Gastrocnemius medialis (tissue), 4 donors: ENCODE measurements at regions not wholly inside any gene's neighbourhood (a gene's known extent, or its start where the extent isn't known, plus 50 kb on each side); places are given as distances from the start of the nearest gene placed in this dataset.

Experiments
- CTCF ChIP-seq, 5 experiments: fragments of 450-650 bp in 3 of 5; fragments of 200-600 bp in 2 of 5; sonication (generic) in 2 of 5; IDR thresholded peaks in 4 of 5; conservative IDR thresholded peaks in 1 of 5; 1 replicate in 4 of 5; 2 replicates in 1 of 5; pipeline ENCODE4 v1.5.1; 2016 to 2019; ENCODE audit warnings: antibody characterized with exemption in 5 of 5, mild to moderate bottlenecking in 3 of 5, moderate library complexity in 3 of 5
- POLR2A ChIP-seq, 2 donors: fragments of 450-650 bp; IDR thresholded peaks; one replicate each; pipeline ENCODE4 v1.6.1; 2017; ENCODE audit warnings: antibody characterized with exemption in 2 of 2, mild to moderate bottlenecking in 2 of 2, moderate library complexity in 2 of 2

- TF ChIP-seq CTCF (IDR thresholded peaks at IDR 0.05 in 4 of 5, conservative IDR thresholded peaks at IDR 0.05 in 1 of 5) (no peak), POLR2A (IDR thresholded peaks at IDR 0.05) (no peak)
These were observed 70.0 kb upstream of the SFMBT2 start for GRCh38 chr10:7480742-7481367.
